ENCODE measurements at regions not wholly inside any gene's neighbourhood (a gene's known extent, or its start where the extent isn't known, plus 50 kb on each side); places are given as distances from the start of the nearest gene placed in this dataset.

- no peak for TF ChIP-seq CTCF (conservative IDR thresholded peaks at IDR 0.05)
- Mint-ChIP-seq H3K4me1 (ENCODE audit: unreplicated experiment) (peaks cover 3% of the 10 kb centered on the region), H3K36me3 (no peaks in the 10 kb centered on the region), H3K4me3 (no peak overlapping the region), H3K27ac (no peak overlapping the region), H3K27me3 (peaks cover 3% of the 10 kb centered on the region), H3K9me3 (peaks cover 4% of the 10 kb centered on the region)
- DNase-seq (ENCODE audit: extremely low spot score, unreplicated experiment) = no peak
Measured at GRCh38 chr9:13728917-13729811, 449.7 kb upstream of the MPDZ start.

DNA sequence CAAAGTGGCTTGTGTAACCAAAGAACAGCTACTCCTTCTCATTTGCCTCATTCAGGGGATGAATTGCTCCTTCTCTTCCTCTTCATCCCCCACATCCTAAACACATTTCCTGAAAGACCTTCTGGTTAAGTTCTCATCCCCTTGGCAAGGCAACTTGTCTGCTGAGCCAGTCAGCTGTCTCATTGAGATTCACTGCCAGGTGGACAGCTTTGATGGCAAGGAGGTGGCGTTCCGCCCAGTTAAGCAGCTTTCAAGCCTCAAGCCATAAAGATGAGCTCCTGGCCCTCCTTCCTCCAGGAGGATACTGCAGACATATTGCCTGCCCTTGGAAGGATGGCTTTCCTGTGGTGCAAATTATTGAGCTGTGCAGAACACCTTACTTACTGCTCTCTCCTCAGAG, 448.6 kb upstream of the MPDZ start:
- no peak for DNase-seq (ENCODE audit: extremely low spot score, unreplicated experiment)
- Mint-ChIP-seq H3K4me1 (ENCODE audit: unreplicated experiment) (peaks cover 3% of the 10 kb centered on the region), H3K36me3 (no peaks in the 10 kb centered on the region), H3K9me3 (peaks cover 5% of the 10 kb centered on the region), H3K27me3 (peaks cover 3% of the 10 kb centered on the region), H3K27ac (no peak overlapping the region), H3K4me3 (no peak overlapping the region)
- no peak for TF ChIP-seq CTCF (conservative IDR thresholded peaks at IDR 0.05)

GRCh38 chr9:13726746-13727145, 447.3 kb upstream of the MPDZ start:
- H3K4me3 Mint-ChIP-seq = no peak overlapping the region
- H3K4me1 Mint-ChIP-seq (ENCODE audit: unreplicated experiment) = peaks cover 3% of the 10 kb centered on the region
- DNase-seq (ENCODE audit: extremely low spot score, unreplicated experiment) = no peak
- peaks cover 3% of the 10 kb centered on the region for H3K27me3 Mint-ChIP-seq
- no peak for TF ChIP-seq CTCF (conservative IDR thresholded peaks at IDR 0.05)
- no peaks in the 10 kb centered on the region for H3K36me3 Mint-ChIP-seq
- peaks cover 5% of the 10 kb centered on the region for H3K9me3 Mint-ChIP-seq
- H3K27ac Mint-ChIP-seq = no peak overlapping the region

DNA sequence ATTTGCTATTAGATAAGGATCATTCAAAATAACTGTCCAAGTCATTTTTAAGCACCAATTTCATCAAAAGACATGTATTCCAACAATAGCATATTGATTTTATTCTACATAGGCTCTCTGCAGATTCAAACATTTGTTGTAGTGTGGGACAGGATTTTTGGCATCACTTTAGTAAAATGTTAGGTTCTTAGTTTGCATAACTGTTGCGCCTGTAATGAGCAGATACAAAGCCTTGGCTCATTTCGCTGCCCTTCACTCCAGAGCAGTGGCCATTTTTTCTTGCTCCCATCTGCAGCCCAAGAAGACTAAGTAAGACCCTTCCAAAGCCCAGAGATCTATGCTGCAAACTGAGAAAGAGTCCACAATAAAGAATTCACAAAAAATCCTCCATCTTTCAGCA, 446.0 kb upstream of the MPDZ start:
- Mint-ChIP-seq H3K27ac (no peak overlapping the region), H3K4me3 (no peak overlapping the region), H3K27me3 (peaks cover 3% of the 10 kb centered on the region), H3K9me3 (peaks cover 5% of the 10 kb centered on the region), H3K36me3 (no peaks in the 10 kb centered on the region), H3K4me1 (ENCODE audit: unreplicated experiment) (peaks cover under 1% of the 10 kb centered on the region)
- DNase-seq (ENCODE audit: extremely low spot score, unreplicated experiment) = no peak
- TF ChIP-seq CTCF (conservative IDR thresholded peaks at IDR 0.05) = no peak

DNA sequence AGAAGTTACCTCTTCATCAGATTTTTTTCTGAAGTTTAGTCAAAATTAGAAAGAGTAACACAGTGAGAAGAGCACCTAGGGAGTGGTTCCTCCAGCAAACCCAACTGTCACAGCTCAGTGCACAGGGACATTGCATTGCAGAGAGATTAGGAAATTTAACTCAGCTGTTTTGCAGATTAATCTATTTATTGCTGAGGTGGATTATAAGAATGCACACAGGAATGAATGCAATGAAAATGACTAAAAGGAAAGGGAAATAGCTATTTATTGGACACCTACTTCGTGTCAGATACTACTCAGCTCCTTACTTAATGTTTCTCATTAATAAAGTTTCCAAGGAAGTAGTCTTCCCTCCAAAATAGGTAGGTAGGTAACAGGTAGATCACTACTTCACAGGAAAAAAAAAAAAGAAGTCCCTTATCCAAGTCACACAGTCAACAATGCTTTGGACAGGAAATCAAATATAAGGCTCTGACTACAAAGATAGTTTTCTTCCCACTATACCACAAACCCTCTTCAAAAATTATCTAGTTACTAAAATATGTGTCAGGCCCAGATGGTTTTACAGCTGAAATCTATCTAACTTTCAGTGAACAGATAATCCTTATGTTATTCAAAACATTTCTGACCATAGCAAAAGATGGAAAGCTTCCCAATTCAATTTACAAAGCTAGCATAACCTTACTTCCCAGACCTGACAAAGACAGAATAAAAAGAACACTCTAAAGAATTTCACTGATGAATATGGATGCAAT, 442.2 kb upstream of the MPDZ start:
- H3K4me1 Mint-ChIP-seq (ENCODE audit: unreplicated experiment) = peaks cover 29% of the 10 kb centered on the region

More for the DNA sequence above, 442.2 kb upstream of the MPDZ start:
- no peak for TF ChIP-seq CTCF (conservative IDR thresholded peaks at IDR 0.05)
- Mint-ChIP-seq H3K4me3 (no peak overlapping the region), H3K27ac (no peak overlapping the region), H3K27me3 (no peaks in the 10 kb centered on the region), H3K9me3 (peaks cover 5% of the 10 kb centered on the region), H3K36me3 (no peaks in the 10 kb centered on the region)
- no peak for DNase-seq (ENCODE audit: extremely low spot score, unreplicated experiment)
